CD4-positive, alpha-beta T cell treated with Interferon alpha-2 for 1 hour (primary cell): ENCODE measurements at regions not wholly inside any gene's neighbourhood (a gene's known extent, or its start where the extent isn't known, plus 50 kb on each side); places are given as distances from the start of the nearest gene placed in this dataset.
"Not testable (repeated sequence)": the region's sequence is repeated elsewhere in the genome, so short reads cannot be mapped to it uniquely, and the experiment has no call there.

Experiments used
- DNase-seq, 2 donors: peaks; one replicate each; pipeline ENCODE4 v3.0.0-alpha.2; 2020 to 2022

DNA sequence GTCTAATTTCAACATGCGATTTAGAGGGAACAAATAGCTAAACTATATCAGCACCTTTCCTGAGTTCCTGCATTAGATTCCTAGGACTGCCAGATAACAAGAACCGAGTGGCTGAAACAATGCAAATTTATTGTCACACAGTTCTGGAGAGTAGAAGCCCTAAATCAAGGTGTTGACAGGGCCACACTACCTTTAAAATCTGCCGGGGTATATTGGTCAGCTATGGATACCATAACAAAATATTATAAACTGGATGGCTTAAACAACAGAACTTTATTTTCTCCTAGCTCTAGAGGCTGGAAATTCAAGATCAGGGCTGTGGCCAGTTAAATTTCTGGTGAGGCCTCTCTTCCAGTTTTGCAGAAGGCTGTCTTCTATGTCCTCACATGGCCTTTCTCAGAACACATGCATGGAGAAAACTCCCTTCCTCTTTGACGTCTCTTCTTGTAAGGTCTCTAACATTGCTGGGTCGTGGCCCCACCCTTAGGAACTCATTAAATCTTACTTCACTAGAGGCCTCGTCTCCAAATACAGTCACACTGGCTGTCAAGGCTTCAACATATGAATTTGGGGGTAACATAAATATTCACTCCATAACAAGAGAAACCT is 144.3 kb downstream of the FCRL5 start:
- peak; percentile 7 to 16 for DNase-seq

DNA sequence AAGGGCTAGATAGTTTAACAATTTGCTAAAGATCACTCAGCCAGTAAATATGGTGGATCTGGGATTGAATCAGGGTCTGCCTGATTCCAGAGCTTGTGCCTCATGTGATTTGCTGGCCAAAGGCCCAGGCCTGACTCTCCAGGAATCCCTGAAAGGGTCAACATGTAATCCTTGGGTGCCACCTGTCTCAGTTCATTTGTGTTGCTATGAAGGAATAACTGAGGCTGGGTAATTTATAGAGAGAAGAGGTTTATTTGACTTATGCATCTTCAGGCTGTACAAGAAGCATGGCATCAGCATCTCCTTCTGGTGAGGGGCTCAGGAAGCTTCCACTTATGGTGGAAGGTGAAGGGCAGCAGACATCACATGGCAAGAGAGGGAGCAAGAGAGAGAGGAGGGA is 144.9 kb downstream of the FCRL5 start:
- DNase-seq: no peak

DNA sequence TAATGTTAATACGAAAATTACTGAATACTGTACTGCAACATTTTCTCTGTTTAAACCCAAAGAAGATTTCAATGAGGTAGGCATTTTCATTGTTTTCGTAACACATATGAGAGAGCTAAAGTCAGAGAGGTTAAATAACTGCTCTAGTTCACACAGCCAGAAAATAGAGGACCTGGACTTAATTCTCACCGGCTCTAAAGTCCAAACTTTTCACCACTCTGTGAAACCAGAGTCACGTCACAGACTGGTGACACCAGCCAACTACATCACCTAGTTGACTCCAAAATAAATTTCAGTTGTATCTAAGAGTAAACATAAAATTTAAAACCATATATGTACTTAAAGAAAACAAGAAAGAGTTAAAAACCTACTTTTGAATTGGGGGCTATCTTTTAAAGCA is 146.7 kb downstream of the FCRL5 start:
- no peak for DNase-seq

DNA sequence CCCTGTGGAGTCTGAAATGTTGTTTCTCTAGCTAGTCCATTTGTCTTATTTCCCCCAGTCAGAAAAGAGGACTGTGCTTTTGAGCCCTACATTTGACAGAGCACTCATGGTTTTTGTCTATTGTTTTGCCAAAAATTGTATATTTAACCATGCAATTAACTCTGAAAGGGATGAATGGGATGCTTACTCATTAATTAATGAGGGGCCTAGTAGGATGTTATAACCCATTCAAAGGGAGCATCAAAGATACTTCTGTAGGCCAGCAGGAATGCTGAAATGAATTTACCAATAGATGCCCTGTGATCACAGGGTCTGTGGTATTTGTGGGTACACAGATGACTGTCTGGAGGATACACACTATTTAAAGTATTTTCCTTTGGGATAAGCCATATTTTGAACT is 147.7 kb downstream of the FCRL5 start:
- DNase-seq: no peak

DNA sequence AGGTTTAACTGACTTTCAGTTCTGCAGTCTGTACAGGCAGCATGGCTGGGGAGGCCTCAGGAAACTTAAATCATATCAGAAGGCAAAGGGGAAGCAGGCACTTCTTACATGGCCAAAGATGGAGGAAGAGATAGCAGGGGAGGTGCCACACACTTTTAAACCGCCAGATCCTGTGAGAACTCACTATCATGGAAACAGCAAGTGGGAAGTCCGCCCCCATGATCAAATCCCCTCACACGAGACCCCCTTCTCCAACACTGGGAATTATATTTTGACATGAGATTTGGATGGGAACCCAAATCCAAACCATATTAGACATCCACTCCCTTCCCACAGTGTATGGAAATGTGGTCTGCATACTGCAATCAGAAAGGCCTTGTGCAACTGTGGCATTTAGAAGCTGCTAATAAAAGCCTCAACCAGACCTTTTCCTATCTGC is 148.2 kb downstream of the FCRL5 start:
- DNase-seq: no peak

DNA sequence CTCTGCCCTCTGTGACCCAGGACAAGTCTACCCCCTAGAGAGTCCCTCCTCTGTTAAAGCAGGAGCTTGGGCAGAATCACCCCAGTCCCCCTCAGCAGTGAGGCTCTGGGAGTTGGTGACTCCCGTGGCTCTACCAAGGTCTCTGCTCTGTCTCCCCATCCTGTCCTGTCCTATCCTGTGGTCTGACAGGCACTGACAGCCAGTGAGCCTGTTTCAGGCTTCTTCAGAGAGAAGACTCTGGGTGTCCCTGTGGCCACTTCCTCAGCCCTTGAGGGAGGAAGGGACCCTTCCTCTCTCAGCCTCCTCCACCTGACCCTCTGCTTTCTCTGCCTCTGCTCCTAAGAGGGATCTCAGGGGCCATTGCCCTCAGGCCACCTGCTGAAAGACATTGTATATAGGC is 148.7 kb downstream of the FCRL5 start:
- no peak for DNase-seq

DNA sequence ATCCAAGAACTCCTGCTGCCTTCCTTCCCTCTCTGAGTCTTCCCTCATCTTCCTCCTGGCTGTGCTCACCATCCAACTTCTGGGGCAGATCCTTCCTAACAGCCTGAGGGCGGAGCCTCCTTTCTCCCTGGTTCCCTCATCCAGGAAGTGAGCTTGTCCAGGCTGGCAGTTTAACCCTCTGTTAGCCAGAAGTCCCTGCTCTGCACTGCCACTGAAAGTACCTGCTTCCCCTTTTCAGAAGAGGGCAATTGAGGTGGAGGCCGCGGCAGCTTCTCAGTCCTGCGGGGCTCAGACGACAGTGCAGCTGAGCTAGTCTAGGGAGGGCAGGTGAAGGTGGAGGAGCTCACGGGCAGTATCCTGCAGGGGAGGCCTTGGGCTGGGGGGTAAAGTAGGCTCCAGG is 149.1 kb downstream of the FCRL5 start:
- DNase-seq: peak in 1 of 2 donors; percentile 16

DNA sequence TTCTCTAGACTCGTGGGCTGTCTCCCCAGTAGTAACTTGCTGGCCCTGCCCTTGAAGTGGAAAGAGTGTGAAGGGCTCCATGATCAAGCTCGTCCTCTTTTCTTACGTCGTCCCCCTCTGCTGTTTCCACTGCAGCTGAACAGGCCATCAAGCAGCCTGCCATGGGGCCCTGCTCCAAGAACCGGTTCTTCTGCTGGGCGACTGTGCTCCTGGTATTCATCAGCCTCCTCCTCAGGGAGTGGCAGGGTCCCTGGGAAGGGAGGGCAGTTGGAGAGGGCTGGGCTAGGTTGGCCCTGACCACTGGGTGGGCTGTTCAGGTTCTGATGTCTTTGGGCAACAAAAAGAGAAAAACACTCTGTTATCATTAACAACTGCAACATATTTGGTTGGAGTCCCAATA is 151.5 kb downstream of the FCRL5 start:
- DNase-seq: no peak

DNA sequence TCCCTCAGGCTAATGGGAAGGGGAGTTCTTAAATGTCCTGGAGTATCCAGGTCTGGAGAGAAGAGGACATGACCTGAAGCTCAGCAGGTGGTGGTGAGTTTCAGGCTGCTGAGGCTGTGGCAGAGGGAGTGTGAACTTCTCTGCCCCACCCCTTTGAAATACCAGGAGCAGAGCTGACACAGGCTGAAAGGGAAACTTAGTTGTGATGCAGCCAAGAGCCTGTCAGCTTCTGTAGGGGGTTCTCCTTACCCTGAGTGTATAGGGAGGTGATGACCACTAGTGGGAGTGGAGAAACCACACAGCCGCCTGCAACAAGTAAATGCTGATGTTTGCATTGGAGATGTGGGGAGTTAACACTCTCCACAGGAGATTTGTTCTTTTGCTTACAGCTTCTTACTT is 152.3 kb downstream of the FCRL5 start:
- no peak for DNase-seq

DNA sequence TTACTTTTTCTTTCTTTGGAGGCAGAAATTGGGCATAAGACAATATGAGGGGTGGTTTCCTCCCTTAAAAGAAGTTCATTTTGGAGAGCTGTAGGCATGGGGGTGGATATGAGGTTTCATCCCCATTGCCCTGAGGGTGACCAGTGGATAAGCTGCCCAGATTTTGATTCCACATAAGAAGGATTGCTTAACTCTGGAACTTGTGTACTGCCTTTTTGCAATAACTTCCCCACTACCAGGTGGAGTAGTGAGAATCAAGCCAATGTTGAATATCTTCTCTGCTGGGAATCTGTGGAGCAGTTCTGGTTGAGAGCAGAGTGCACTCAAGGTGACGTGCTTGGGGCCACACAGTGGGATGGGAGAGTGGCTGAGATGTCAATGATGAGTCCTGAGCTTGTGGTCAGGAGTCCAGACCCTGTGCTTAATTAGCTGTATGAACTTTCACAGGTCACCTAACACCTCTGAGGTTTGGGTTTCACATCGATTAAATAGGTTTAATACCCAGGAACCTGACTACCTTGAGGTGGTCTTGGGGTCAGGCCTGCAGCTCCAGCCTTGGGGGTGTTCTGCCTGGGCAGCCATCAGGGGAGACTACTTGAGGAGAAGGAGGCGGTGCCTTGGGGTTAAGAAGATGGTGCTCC is 152.9 kb downstream of the FCRL5 start:
- DNase-seq: no peak

DNA sequence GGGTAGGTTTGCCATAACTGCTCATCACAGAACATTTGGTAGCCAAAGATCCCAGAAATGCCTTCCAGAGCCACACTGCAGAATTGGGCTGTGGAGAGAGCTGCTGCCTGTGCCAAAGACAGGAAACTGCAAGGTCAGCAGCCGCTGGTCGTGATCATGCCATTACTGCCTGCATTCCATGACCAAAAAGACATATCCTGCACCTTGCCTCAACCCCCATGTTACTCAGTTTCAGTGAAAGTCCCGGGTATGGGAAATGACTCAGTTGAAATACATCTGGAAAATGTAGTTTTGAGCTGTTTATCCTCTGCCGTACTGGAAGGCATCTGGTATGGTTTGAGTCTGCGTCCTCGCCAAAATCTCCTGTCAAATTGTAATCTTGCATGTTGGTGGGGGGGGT is 161.7 kb downstream of the FCRL5 start:
- DNase-seq: no peak

DNA sequence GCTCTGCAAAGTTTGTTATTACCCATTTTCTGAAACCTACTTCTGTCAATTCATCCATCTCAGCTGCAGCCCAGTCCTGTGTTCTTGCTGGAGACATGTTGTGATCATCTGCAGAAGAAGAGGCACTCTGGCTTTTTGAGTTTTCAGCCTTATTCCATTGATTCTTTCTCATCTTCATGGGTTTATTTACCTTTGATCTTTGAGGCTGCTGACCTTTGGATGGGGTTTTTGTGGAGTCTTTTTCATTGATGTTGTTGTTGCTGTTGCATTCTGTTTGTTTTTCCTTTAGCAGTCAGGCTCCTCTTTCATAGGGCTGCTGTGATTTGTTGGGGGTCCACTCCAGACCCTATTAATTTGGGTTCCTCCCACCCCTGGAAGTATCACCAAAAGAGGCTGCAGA is 164.3 kb downstream of the FCRL5 start:
- no peak for DNase-seq

DNA sequence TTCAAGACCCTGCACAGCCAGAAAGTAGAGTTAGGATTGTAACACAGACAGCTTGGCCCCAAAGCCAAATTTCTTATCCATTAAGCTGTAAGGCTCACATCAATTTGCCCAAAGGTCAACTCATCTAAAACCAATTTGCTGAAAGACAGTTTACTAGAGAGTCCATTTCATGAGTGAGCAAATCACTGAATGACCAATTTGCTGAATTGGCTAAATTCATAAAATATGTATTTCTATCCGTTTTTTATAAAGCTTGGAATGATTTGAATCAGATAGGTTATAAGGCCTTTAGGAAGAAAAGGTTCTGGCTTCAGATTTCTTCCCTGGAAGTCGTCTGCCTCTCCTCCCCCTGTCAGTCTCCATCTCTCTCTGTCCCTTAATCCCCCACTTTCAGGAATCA is 168.1 kb downstream of the FCRL5 start:
- DNase-seq: no peak

DNA sequence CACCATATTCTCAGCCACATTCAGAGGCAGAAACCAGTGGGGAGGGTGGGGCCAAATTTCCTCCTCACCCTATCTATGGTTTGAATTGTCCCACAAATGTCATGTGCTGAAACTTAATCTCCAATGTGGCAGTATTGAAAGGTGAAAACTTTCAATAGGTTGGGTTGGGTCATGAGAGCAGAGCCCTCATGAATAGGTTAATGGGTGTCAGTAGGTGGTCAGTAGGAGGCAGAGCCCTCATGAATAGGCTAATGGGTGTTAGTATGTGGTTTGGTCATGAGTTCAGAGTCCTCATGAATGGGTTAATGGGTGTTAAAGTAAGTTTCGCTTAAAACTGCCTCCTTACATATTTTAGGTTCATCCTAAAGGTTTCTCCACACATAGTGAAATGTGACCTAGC is 170.0 kb downstream of the FCRL5 start:
- DNase-seq: no peak

DNA sequence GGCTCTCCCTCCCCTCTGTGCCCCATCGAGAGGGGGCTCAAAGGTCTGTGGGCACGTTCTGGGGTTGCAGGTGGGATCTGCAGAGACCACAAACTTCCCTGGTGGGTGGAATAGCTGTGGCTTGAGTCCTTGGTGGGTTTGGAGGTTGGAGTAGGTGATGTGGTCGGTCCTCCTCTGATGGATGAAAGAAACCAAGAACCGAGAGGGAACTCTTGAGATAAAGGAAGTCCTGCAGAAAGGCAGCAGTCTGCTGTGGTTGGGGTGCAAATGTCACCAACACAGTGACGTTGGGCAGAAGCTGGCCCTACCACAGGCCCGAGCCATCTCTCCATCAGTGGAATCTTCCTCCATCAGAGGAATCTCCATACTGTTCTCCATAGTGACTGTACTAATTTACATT is 171.8 kb downstream of the FCRL5 start:
- DNase-seq: no peak

DNA sequence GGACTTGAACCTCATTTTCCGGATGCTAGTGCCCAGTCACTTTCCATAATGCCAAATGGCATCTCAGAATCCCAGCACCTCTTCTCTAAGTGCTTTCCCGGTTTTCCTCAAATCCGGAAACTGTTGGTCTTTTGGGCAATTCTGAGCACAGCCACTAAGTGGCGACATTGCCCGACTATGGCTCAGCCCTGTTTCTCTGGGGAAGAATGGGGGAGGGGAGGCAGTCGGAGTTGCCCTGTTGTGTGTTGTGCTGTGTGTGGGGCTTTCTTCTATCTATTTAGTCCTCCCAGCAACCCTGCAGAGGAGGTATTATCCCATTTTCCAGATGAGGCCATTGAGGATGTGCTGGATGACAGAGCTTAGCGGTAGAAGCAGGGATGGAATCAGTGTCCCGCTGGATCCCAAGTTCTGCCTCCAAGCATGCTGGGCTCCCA is 175.0 kb downstream of the FCRL5 start:
- DNase-seq: peak; percentile 7 to 28

DNA sequence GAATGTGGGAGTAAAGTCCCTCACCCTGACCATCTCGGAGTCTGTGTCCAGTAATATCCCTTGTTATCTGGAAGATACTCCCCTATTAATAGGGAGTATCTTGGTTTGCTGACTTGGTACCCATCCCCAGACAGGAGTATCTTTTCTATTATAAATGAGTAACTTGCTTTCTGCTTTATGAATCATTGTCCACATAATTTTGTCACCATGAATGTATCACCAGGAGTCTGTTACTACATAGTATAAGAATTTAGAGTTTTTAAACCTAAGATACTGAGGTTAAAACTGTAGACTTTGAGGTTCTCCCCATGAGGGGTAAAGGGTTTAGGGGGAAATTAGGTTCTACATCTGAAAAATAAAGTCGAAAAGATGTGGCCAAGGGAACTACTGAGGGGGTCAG is 175.6 kb downstream of the FCRL5 start:
- DNase-seq: no peak

DNA sequence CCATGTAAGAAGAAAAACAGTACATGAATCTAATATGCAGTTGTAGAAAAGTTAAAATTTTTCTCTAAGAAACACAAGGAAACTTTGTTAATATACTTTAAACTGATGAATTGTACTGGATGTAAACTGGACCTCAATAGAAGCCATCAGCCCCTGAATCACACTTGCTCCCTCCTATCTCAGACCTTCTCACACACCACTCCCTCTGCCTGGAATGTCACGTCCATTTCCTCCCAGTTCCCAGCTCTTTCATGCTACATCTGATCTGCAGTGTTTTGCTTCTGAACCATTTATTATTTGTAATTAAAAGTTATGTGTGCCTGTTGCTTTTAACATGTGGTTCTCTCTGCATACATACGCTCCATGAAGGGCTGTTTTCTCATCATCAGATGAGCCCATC is 180.0 kb downstream of the FCRL5 start:
- not testable (repeated sequence) for DNase-seq

DNA sequence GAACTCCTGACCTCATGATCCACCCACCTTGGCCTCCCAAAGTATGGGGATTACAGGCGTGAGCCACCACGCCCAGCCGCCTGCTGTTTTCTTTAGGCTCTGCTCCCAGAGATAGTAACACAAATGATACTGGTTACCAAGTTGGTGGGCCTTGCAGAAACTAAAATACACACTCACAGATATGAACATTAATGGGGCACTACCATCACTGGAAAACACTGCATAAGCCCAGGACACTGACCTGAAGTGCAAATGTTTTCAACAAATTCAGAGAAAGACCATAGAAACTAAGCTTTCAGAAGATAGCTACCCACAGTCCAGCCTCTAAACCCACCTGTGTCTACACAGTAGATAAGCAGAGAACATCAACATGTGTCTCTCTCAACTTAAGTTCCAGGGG is 180.5 kb downstream of the FCRL5 start:
- DNase-seq: no peak

DNA sequence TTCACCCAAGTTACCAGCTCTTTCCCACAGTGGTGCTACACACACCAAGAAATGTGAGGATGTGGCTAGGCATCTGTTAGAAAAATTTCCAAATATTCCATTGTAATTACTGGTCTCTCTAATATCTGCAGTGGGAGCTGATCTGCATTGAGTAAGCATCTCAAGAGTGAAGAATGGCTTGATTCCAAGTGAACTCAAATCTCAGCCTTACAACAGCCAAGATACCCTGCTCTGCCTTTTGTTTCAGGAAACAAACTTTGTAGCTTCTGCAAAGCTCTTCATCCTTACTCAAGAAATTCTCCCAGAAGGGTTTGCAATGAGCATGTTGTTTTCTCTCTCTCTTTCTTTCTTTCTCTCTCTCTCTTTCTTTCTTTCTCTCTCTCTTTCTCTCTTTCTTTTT is 181.1 kb downstream of the FCRL5 start:
- no peak for DNase-seq

DNA sequence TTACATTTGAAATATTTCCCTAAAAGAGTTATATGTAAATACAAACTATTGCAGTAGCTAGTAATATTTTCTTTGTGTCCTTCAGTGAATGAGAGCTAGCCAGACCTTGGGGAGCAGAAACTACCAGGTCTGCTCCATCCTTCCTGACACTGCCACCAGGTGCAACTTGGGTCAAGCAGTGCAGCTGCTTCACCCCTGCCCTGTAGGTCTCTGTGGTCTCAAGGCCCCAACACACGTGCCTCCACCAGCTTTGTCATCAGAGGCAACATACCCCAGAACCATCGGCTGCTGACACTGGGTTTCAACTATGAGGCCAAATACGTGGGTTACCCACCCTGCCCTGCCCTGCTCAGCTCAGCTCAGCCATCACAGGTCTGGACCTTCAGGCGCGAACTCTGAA is 181.6 kb downstream of the FCRL5 start:
- DNase-seq: no peak

DNA sequence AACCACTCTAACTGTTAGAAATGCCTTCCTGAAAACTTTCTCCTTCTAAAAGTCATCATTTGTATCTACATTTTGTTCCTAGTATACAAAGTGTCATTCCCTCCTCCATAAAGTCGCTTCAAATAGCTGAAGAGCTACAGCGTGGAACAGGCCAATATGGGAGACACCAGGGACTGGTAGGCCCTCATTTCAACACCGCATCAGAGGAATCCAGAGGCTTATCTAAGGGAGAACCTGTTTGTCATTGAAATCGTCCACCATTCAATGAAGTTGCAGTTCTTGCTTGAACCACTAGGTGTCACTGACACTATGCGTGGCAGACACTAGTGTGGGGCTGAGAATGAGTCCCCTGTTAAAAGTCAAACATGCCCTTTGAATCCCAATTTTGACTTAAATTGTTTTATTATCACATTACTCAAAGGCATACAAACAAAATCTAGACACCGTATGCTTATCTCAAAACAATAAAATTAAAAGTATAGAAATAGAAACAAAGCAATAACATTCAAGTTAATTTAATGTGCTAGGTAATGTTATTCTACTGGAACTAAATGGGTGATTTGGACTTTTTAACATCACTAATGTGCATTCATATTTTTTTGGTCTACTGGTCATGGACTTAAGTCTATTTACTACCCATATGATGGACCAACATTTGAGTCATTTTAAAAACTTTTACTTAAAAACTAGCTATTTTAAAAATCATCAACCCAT is 182.3 kb downstream of the FCRL5 start:
- peak; percentile 27 to 54 for DNase-seq

DNA sequence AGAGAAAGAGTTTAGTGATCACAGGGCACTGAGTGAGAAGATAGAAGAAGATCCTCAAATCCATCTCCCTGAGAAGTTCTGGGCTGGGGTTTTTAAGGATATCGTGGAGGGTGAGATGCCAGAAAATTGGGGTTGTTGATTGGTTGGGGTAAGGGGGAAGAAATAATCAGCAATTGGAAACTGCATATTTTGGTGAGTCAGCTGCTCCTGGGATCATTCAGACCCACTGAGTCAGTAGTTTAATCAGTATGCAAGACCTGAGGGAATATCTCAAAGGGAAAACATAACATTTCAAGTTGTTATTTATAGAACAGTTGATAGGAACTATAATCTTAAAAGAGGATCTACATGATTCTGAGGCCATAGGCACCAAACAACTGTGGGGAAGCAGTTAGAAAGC is 183.4 kb downstream of the FCRL5 start:
- DNase-seq: not testable (repeated sequence)

DNA sequence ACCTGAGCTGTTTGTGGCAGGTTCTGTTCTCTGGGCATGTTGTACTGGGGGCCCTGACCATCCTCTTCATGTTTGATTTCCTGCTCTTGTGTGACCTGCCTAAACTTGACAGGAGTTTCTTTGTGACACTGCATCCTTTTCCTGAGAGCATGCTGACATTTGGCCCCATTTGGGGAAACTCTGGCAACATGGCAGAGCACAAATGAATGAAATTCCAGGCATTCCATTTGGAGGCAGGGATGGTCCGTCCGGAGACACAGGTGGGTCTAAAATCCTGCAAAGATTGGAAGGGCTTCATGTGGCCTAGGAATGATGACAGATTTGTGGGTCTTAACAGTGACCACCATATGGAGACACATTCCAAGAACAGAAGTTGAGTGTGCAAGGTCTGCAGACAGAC is 184.0 kb downstream of the FCRL5 start:
- no peak for DNase-seq

DNA sequence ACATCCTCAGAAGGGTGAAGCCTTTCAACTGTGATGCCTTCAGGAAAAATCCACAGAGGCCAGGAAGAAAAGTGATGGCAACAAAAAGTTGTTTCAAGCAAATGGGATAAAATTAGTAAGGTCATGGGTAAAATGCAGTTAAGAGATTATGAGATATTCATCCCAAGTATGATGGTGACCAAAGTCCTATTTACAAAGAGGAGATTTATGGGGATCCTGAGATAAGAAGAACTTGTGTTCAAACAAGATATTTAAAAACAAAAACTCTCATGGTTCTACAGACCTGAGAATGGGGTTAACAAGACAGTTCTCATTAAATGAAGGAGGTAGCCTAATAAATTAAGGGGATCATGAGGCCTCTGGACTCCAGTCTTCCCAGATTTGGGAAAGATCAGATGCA is 184.4 kb downstream of the FCRL5 start:
- DNase-seq: no peak
